ENCODE measurements at regions not wholly inside any gene's neighbourhood (a gene's known extent, or its start where the extent isn't known, plus 50 kb on each side); places are given as distances from the start of the nearest gene placed in this dataset.

GRCh38 chr15:69908590-69909420 is 188.9 kb downstream of the TLE3 start:
- H3K27me3 ChIP-seq (ENCODE audit: control insufficient read depth, low read length), result no peaks in the 10 kb centered on the region
- no peaks in the 10 kb centered on the region for H3K36me3 ChIP-seq (ENCODE audit: control insufficient read depth, low read length)
- H3K9me2 ChIP-seq (replicated peaks; ENCODE audit: control insufficient read depth, low read length), result no peaks in the 10 kb centered on the region
- H3K27ac ChIP-seq (ENCODE audit: low read depth, low read length), result peak overlapping the region; percentile 34
- peak overlapping the region; percentile 74 for H3K4me2 ChIP-seq (ENCODE audit: low read length)
- H4K20me1 ChIP-seq (ENCODE audit: control insufficient read depth, insufficient read depth, low read depth, low read length), result no peaks in the 10 kb centered on the region
- H3K9me3 ChIP-seq (ENCODE audit: control insufficient read depth, insufficient read depth, low read length), result peaks cover 11% of the 10 kb centered on the region; the same call in 1 of the 2 replicates
- H3F3A ChIP-seq (ENCODE audit: control insufficient read depth, insufficient read depth), result peaks cover 4% of the 10 kb centered on the region
- H3K4me3 ChIP-seq (ENCODE audit: low read length), result peak overlapping the region; percentile 57
- no peak for TF ChIP-seq EZH2phosphoT487 (IDR thresholded peaks at IDR 0.05; ENCODE audit: borderline replicate concordance, low read length)
- TF ChIP-seq, protein P1, sequence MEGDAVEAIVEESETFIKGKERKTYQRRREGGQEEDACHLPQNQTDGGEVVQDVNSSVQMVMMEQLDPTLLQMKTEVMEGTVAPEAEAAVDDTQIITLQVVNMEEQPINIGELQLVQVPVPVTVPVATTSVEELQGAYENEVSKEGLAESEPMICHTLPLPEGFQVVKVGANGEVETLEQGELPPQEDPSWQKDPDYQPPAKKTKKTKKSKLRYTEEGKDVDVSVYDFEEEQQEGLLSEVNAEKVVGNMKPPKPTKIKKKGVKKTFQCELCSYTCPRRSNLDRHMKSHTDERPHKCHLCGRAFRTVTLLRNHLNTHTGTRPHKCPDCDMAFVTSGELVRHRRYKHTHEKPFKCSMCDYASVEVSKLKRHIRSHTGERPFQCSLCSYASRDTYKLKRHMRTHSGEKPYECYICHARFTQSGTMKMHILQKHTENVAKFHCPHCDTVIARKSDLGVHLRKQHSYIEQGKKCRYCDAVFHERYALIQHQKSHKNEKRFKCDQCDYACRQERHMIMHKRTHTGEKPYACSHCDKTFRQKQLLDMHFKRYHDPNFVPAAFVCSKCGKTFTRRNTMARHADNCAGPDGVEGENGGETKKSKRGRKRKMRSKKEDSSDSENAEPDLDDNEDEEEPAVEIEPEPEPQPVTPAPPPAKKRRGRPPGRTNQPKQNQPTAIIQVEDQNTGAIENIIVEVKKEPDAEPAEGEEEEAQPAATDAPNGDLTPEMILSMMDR (IDR thresholded peaks at IDR 0.05; ENCODE audit: low read depth, low read length, poor library complexity, severe bottlenecking), result no peak
- H3K79me2 ChIP-seq (ENCODE audit: control insufficient read depth, low read length), result no peaks in the 10 kb centered on the region
- H3K4me1 ChIP-seq (ENCODE audit: control insufficient read depth, low read length), result peaks cover 92% of the 10 kb centered on the region

GRCh38 chr15:69909719-69910444 is 187.8 kb downstream of the TLE3 start:
- H3K9me2 ChIP-seq (replicated peaks; ENCODE audit: control insufficient read depth, low read length), result no peaks in the 10 kb centered on the region
- no peaks in the 10 kb centered on the region for H3F3A ChIP-seq (ENCODE audit: control insufficient read depth, insufficient read depth)
- H4K20me1 ChIP-seq (ENCODE audit: control insufficient read depth, insufficient read depth, low read depth, low read length), result no peaks in the 10 kb centered on the region
- peaks cover 95% of the 10 kb centered on the region for H3K4me1 ChIP-seq (ENCODE audit: control insufficient read depth, low read length)
- H3K4me3 ChIP-seq (ENCODE audit: low read length), result no peak overlapping the region
- no peak overlapping the region for H3K27ac ChIP-seq (ENCODE audit: low read depth, low read length)
- no peaks in the 10 kb centered on the region for H3K36me3 ChIP-seq (ENCODE audit: control insufficient read depth, low read length)
- TF ChIP-seq EZH2phosphoT487 (IDR thresholded peaks at IDR 0.05; ENCODE audit: borderline replicate concordance, low read length), result no peak
- TF ChIP-seq, protein P1 (IDR thresholded peaks at IDR 0.05; ENCODE audit: low read depth, low read length, poor library complexity, severe bottlenecking), result no peak
- no peak overlapping the region for H3K4me2 ChIP-seq (ENCODE audit: low read length)
- peaks cover 11% of the 10 kb centered on the region; the same call in 1 of the 2 replicates for H3K9me3 ChIP-seq (ENCODE audit: control insufficient read depth, insufficient read depth, low read length)
- H3K27me3 ChIP-seq (ENCODE audit: control insufficient read depth, low read length), result no peaks in the 10 kb centered on the region
- H3K79me2 ChIP-seq (ENCODE audit: control insufficient read depth, low read length), result no peaks in the 10 kb centered on the region

GRCh38 chr15:69910514-69910913 is 187.2 kb downstream of the TLE3 start:
- Histone ChIP-seq H3K79me2 (ENCODE audit: control insufficient read depth, low read length) (no peaks in the 10 kb centered on the region), H3K36me3 (ENCODE audit: control insufficient read depth, low read length) (no peaks in the 10 kb centered on the region), H3K27me3 (ENCODE audit: control insufficient read depth, low read length) (no peaks in the 10 kb centered on the region), H3K9me3 (ENCODE audit: control insufficient read depth, insufficient read depth, low read length) (peaks cover 11% of the 10 kb centered on the region; the same call in 1 of the 2 replicates), H3K27ac (ENCODE audit: low read depth, low read length) (no peak overlapping the region), H3F3A (ENCODE audit: control insufficient read depth, insufficient read depth) (no peaks in the 10 kb centered on the region), H4K20me1 (ENCODE audit: control insufficient read depth, insufficient read depth, low read depth, low read length) (no peaks in the 10 kb centered on the region), H3K4me1 (ENCODE audit: control insufficient read depth, low read length) (peaks cover 99% of the 10 kb centered on the region), H3K9me2 (replicated peaks; ENCODE audit: control insufficient read depth, low read length) (no peaks in the 10 kb centered on the region), H3K4me2 (ENCODE audit: low read length) (no peak overlapping the region), H3K4me3 (ENCODE audit: low read length) (no peak overlapping the region)
- TF ChIP-seq, protein P1 (IDR thresholded peaks at IDR 0.05; ENCODE audit: low read depth, low read length, poor library complexity, severe bottlenecking), result no peak
- no peak for TF ChIP-seq EZH2phosphoT487 (IDR thresholded peaks at IDR 0.05; ENCODE audit: borderline replicate concordance, low read length)

Data from DOHH2 (cell line).